ENCODE measurements at regions not wholly inside any gene's neighbourhood (a gene's known extent, or its start where the extent isn't known, plus 50 kb on each side); places are given as distances from the start of the nearest gene placed in this dataset.

GRCh38 chr6:98574984-98575383, 259.4 kb upstream of the POU3F2 start:
- H3K36me3 ChIP-seq (ENCODE audit: low read depth, missing control alignments): no peaks in the 10 kb centered on the region
- no peak overlapping the region for H3K27ac ChIP-seq
- DNase-seq: peak; percentile 17
- WGBS, 2 donors: 44 to 49% methylated on average over 5 of the region's 5 CpGs
- intact Hi-C loops (cut with DNase I; ENCODE audit: low total_unique reads): no loop called here
- H3K9me3 ChIP-seq: no peaks in the 10 kb centered on the region
- H3K4me1 ChIP-seq: no peaks in the 10 kb centered on the region
- H3K27me3 ChIP-seq: no peaks in the 10 kb centered on the region
- TF ChIP-seq POLR2A (IDR thresholded peaks at IDR 0.05) (no peak), CTCF (IDR thresholded peaks at IDR 0.05) (no peak)
- H3K4me3 ChIP-seq: no peak overlapping the region

GRCh38 chr6:98576791-98577190, 257.6 kb upstream of the POU3F2 start:
- Histone ChIP-seq H3K27me3 (no peaks in the 10 kb centered on the region), H3K36me3 (ENCODE audit: low read depth, missing control alignments) (no peaks in the 10 kb centered on the region), H3K27ac (no peak overlapping the region), H3K4me3 (no peak overlapping the region), H3K9me3 (no peaks in the 10 kb centered on the region), H3K4me1 (no peaks in the 10 kb centered on the region)
- DNase-seq: no peak
- intact Hi-C loops (cut with DNase I; ENCODE audit: low total_unique reads): no loop called here
- TF ChIP-seq POLR2A (IDR thresholded peaks at IDR 0.05) (no peak), CTCF (IDR thresholded peaks at IDR 0.05) (no peak)

GRCh38 chr6:98578016-98578415, 256.4 kb upstream of the POU3F2 start:
- TF ChIP-seq POLR2A (IDR thresholded peaks at IDR 0.05): no peak
- no peak for TF ChIP-seq CTCF (IDR thresholded peaks at IDR 0.05)
- no peak overlapping the region for H3K4me3 ChIP-seq
- H3K4me1 ChIP-seq: no peaks in the 10 kb centered on the region
- DNase-seq: no peak
- WGBS, 2 donors: 67 to 94% methylated on average over 1 of the region's 1 CpG
- H3K36me3 ChIP-seq (ENCODE audit: low read depth, missing control alignments): no peaks in the 10 kb centered on the region
- no peaks in the 10 kb centered on the region for H3K27me3 ChIP-seq
- no peak overlapping the region for H3K27ac ChIP-seq
- no peaks in the 10 kb centered on the region for H3K9me3 ChIP-seq
- intact Hi-C loops (cut with DNase I; ENCODE audit: low total_unique reads): no loop called here

GRCh38 chr6:98579079-98579478, 255.3 kb upstream of the POU3F2 start:
- H3K27ac ChIP-seq: no peak overlapping the region
- no peaks in the 10 kb centered on the region for H3K36me3 ChIP-seq (ENCODE audit: low read depth, missing control alignments)
- no peak for DNase-seq
- no peak overlapping the region for H3K4me3 ChIP-seq
- no peaks in the 10 kb centered on the region for H3K4me1 ChIP-seq
- no peaks in the 10 kb centered on the region for H3K27me3 ChIP-seq
- WGBS, 2 donors: 98 to 100% methylated on average over 1 of the region's 1 CpG
- intact Hi-C loops (cut with DNase I; ENCODE audit: low total_unique reads): no loop called here
- H3K9me3 ChIP-seq: no peaks in the 10 kb centered on the region
- TF ChIP-seq CTCF (IDR thresholded peaks at IDR 0.05) (no peak), POLR2A (IDR thresholded peaks at IDR 0.05) (no peak)

- no peak for TF ChIP-seq POLR2A (IDR thresholded peaks at IDR 0.05)
- H3K9me3 ChIP-seq: no peaks in the 10 kb centered on the region
- DNase-seq: no peak
- intact Hi-C loops (cut with DNase I; ENCODE audit: low total_unique reads): no loop called here
- 89 to 94% methylated on average over 1 of the region's 1 CpG for WGBS, 2 donors
- no peaks in the 10 kb centered on the region for H3K36me3 ChIP-seq (ENCODE audit: low read depth, missing control alignments)
- H3K4me1 ChIP-seq: no peaks in the 10 kb centered on the region
- no peaks in the 10 kb centered on the region for H3K27me3 ChIP-seq
- no peak overlapping the region for H3K27ac ChIP-seq
- no peak overlapping the region for H3K4me3 ChIP-seq
These were observed 254.4 kb upstream of the POU3F2 start for GRCh38 chr6:98579941-98580340.

All from testis (tissue), 2 donors.